ENCODE measurements at regions not wholly inside any gene's neighbourhood (a gene's known extent, or its start where the extent isn't known, plus 50 kb on each side); places are given as distances from the start of the nearest gene placed in this dataset.

DNA sequence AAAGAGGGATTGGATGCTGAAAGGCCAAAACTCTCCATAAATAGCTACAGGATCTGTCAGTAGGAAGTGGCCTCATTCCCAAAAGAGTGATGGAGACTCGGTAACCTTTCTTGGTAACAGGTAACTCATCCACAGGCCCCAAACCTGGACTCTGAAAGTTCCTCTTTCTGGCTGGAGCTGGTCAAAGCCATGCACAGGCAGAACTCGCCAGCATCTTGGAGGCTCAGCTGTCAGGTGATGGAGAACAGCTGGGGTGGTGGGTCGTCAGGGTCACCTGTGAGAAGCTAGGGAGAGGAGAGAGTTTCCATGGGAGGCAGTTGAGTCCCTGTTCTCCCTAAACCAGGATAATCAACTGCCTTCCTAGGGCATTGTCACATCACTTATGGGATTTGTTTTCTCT lies 354.3 kb upstream of the GATB start:
- TF ChIP-seq POLR2A (IDR thresholded peaks at IDR 0.05), result no peak
- TF ChIP-seq, protein P1, sequence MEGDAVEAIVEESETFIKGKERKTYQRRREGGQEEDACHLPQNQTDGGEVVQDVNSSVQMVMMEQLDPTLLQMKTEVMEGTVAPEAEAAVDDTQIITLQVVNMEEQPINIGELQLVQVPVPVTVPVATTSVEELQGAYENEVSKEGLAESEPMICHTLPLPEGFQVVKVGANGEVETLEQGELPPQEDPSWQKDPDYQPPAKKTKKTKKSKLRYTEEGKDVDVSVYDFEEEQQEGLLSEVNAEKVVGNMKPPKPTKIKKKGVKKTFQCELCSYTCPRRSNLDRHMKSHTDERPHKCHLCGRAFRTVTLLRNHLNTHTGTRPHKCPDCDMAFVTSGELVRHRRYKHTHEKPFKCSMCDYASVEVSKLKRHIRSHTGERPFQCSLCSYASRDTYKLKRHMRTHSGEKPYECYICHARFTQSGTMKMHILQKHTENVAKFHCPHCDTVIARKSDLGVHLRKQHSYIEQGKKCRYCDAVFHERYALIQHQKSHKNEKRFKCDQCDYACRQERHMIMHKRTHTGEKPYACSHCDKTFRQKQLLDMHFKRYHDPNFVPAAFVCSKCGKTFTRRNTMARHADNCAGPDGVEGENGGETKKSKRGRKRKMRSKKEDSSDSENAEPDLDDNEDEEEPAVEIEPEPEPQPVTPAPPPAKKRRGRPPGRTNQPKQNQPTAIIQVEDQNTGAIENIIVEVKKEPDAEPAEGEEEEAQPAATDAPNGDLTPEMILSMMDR (IDR thresholded peaks at IDR 0.05), result no peak

Measured in esophagus squamous epithelium (tissue), 4 donors.